ENCODE measurements at regions not wholly inside any gene's neighbourhood (a gene's known extent, or its start where the extent isn't known, plus 50 kb on each side); places are given as distances from the start of the nearest gene placed in this dataset.

DNA sequence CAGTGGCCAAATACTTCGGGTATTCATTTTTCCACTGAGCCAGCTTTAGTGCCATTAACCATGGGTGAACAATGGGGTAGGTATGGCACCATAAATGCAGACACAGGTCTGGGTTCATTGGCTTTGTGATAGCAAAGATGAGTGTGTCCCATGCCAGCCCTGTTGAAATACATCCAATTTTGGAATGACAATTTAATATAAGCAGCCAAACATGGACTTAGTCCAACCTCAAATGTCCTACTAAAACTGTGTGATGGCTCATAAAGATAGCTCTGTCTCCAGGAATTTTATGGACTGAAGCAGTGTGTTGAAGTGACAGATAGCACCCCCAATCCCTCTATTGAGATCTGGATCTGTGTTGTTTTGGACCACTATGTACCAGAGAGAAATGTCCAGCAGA lies 514.9 kb downstream of the RASEF start:
- TF ChIP-seq, protein P1, sequence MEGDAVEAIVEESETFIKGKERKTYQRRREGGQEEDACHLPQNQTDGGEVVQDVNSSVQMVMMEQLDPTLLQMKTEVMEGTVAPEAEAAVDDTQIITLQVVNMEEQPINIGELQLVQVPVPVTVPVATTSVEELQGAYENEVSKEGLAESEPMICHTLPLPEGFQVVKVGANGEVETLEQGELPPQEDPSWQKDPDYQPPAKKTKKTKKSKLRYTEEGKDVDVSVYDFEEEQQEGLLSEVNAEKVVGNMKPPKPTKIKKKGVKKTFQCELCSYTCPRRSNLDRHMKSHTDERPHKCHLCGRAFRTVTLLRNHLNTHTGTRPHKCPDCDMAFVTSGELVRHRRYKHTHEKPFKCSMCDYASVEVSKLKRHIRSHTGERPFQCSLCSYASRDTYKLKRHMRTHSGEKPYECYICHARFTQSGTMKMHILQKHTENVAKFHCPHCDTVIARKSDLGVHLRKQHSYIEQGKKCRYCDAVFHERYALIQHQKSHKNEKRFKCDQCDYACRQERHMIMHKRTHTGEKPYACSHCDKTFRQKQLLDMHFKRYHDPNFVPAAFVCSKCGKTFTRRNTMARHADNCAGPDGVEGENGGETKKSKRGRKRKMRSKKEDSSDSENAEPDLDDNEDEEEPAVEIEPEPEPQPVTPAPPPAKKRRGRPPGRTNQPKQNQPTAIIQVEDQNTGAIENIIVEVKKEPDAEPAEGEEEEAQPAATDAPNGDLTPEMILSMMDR (IDR thresholded peaks at IDR 0.05) = no peak
- H3K4me1 Mint-ChIP-seq (ENCODE audit: low read depth) = no peaks in the 10 kb centered on the region
- H3K36me3 Mint-ChIP-seq (ENCODE audit: low read depth) = no peaks in the 10 kb centered on the region

DNA sequence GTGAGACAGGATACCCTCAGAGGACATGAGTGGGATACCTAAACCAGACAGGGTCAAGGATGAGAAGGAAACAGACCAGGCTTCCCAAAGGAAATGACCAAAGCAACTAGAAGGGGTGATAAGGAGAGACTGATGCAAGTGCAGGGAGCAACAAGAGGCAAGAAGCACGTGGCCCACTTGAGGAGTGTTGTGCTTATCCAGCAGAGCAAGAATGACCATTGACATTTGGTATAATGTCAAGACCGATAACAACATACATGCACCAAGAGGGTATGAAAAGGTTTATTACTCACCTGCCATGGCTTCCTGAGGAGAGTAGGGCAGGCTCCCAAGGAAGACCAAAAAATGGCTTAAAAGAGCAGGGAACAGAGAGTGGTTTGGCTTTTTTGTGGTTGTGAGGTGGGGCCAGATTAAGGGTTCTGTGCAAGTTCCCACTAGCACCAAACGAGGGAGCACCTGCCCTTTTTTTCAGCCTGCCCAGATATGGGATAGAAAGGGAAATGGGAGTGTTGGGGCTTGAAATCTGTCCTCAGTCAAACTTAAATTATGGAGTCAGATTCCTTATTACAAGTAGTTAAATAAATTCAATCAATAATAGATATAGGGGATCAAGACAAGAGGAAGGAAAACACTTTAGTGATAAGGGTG lies 513.6 kb downstream of the RASEF start:
- no peak for DNase-seq
- TF ChIP-seq, protein P1 (IDR thresholded peaks at IDR 0.05) = no peak

More for the DNA sequence above, 514.9 kb downstream of the RASEF start:
- Mint-ChIP-seq H3K4me3 (no peak overlapping the region), H3K9me3 (no peaks in the 10 kb centered on the region), H3K27ac (no peak overlapping the region), H3K27me3 (ENCODE audit: insufficient read depth) (no peaks in the 10 kb centered on the region; the same call in 1 of the 2 replicates)
- no peak for DNase-seq

DNA sequence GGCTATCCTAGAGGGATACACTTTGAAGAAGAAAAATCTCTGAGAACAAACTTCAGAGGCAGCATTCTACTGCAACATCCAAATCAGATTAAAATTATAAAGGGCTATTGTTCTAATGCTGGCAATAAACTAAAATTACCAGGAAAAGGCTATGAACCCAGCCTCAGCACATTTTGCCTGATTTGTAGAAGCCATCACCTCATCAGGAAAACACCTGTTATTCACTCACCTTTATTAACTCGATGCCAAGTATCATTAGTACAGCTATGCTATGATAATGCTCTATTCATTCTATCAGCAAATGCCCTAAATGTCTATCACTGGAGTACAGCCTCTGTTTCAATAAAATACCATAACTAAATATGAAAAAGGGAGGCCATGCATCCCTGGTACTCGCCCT lies 510.2 kb downstream of the RASEF start:
- H3K4me3 Mint-ChIP-seq = no peak overlapping the region
- TF ChIP-seq, protein P1 (IDR thresholded peaks at IDR 0.05) = no peak
- no peak for DNase-seq
- no peaks in the 10 kb centered on the region for H3K36me3 Mint-ChIP-seq (ENCODE audit: low read depth)
- no peaks in the 10 kb centered on the region for H3K9me3 Mint-ChIP-seq
- H3K27me3 Mint-ChIP-seq (ENCODE audit: insufficient read depth) = peaks cover 2% of the 10 kb centered on the region; the same call in 1 of the 2 replicates
- no peak overlapping the region for H3K27ac Mint-ChIP-seq
- H3K4me1 Mint-ChIP-seq (ENCODE audit: low read depth) = no peaks in the 10 kb centered on the region

More for the DNA sequence above, 513.6 kb downstream of the RASEF start:
- H3K4me3 Mint-ChIP-seq = no peak overlapping the region
- H3K9me3 Mint-ChIP-seq = no peaks in the 10 kb centered on the region
- H3K27ac Mint-ChIP-seq = no peak overlapping the region
- H3K4me1 Mint-ChIP-seq (ENCODE audit: low read depth) = no peaks in the 10 kb centered on the region
- no peaks in the 10 kb centered on the region; the same call in 1 of the 2 replicates for H3K27me3 Mint-ChIP-seq (ENCODE audit: insufficient read depth)
- H3K36me3 Mint-ChIP-seq (ENCODE audit: low read depth) = no peaks in the 10 kb centered on the region

DNA sequence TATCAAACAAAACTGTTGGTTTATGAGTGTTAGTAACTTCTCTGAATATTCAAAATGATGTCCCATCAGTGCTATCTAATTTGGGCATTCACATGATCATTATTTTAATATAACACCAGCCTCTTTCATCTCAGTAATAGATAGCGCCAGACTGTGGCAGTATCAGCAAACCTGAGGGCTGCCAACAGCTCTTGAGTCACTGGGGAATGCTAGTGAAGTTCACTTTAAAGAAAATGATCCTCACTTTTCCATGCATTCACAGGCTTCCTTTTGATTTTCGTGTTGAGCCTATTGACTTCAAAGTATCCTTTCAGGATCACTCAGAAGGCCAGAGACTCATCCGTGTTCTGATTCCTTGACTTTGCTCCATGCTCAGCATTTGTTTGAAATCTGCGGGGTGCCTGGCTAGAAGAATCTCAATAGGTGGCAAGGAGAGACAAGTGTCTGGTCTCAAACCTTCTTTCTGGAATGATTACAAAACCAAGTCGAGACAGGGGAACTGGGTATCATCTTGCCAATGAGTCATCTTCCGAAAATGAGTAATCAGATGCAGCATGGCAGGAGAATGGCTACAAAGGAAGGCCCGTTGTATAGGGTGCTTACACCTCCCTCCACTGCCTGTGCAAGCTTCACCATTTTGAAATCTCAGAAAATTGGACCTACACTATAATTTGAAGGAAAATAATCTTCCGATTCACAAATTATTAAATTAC lies 509.1 kb downstream of the RASEF start:
- no peak for DNase-seq
- Mint-ChIP-seq H3K4me3 (no peak overlapping the region), H3K27ac (no peak overlapping the region), H3K4me1 (ENCODE audit: low read depth) (no peaks in the 10 kb centered on the region), H3K27me3 (ENCODE audit: insufficient read depth) (peaks cover 2% of the 10 kb centered on the region; the same call in 1 of the 2 replicates), H3K9me3 (no peaks in the 10 kb centered on the region), H3K36me3 (ENCODE audit: low read depth) (no peaks in the 10 kb centered on the region)
- TF ChIP-seq, protein P1 (IDR thresholded peaks at IDR 0.05) = no peak

DNA sequence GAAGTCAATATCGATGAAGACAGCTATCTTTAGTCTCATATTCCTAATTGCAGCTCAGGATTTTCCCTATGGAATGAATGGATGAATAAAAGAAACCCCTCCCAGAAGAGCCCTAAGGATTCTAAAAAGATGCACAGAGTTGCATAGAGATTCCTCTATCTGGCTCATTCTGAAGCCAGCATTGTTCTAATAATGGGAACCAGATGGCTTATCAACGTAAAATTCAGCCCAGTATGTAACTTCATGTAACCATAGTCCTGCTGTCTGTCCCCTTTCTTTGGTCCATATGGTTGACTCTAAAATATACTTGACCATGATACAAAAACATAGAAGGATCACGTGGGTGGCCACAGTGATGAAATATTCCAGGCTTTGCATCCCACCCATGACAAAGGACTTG lies 508.6 kb downstream of the RASEF start:
- no peaks in the 10 kb centered on the region for H3K4me1 Mint-ChIP-seq (ENCODE audit: low read depth)
- H3K36me3 Mint-ChIP-seq (ENCODE audit: low read depth) = no peaks in the 10 kb centered on the region
- peaks cover 2% of the 10 kb centered on the region; the same call in 1 of the 2 replicates for H3K27me3 Mint-ChIP-seq (ENCODE audit: insufficient read depth)
- no peaks in the 10 kb centered on the region for H3K9me3 Mint-ChIP-seq
- H3K4me3 Mint-ChIP-seq = no peak overlapping the region
- H3K27ac Mint-ChIP-seq = no peak overlapping the region
- DNase-seq = no peak
- TF ChIP-seq, protein P1 (IDR thresholded peaks at IDR 0.05) = no peak
